PFSK-1 (cell line): ENCODE measurements at regions not wholly inside any gene's neighbourhood (a gene's known extent, or its start where the extent isn't known, plus 50 kb on each side); places are given as distances from the start of the nearest gene placed in this dataset.

Experiments used
- FOXP2 ChIP-seq: optimal IDR thresholded peaks from 2 replicates; pipeline ENCODE3; 2011; ENCODE audit warnings: borderline replicate concordance, control low read depth, inconsistent platforms; ENCODE audit not compliant: insufficient read depth; ENCODE audit errors: extremely low read length, extremely low read depth
- POLR2AphosphoS5 ChIP-seq: IDR thresholded peaks from 2 replicates; pipeline ENCODE4 v1.6.1; 2012; ENCODE audit warnings: low read depth, mild to moderate bottlenecking, control low read depth, low read length, moderate library complexity
- SIN3A ChIP-seq: IDR thresholded peaks from 2 replicates; pipeline ENCODE4 v1.6.1; 2012; ENCODE audit warnings: mild to moderate bottlenecking, low read length, moderate library complexity, borderline replicate concordance; ENCODE audit not compliant: insufficient read depth
- TAF1 ChIP-seq: IDR thresholded peaks from 2 replicates; pipeline ENCODE4 v1.6.1; 2012; ENCODE audit warnings: low read length, control low read depth, borderline replicate concordance; ENCODE audit not compliant: insufficient read depth
- TF ChIP-seq, protein P1 (sequence below), 2 experiments: IDR thresholded peaks; 2 replicates each; pipeline versions ENCODE4 v1.6.1 to v1.8.0; 2011 to 2012; ENCODE audit warnings: low read depth in 2 of 2, low read length in 2 of 2, control low read depth in 1 of 2, inconsistent platforms in 1 of 2, mild to moderate bottlenecking in 1 of 2, moderate library complexity in 1 of 2; ENCODE audit not compliant: insufficient read depth in 1 of 2

DNA sequence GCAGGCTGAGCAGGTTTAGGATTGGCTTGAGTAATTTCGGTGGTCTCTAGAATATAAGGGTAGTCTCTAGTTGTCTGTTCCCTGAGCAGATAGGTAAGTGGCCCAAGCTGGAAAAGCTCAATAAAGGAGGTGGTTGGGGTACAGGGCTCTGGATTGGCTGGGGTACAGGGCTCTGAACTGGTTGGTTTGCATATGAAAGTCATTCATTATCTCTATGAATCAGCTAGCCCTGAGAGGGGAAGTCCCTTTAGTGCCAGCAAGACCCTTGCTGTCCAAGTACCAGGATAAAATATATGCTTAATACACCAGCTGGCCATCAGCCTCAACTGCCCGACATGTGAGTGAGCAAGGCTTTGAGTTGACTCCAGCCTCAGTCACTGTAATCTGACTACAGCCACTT, 93.0 kb downstream of the ZBTB18 start:
- TF ChIP-seq POLR2AphosphoS5: no peak
- TF ChIP-seq TAF1: no peak
- TF ChIP-seq SIN3A: no peak
- no peak for TF ChIP-seq FOXP2
- TF ChIP-seq, protein P1, sequence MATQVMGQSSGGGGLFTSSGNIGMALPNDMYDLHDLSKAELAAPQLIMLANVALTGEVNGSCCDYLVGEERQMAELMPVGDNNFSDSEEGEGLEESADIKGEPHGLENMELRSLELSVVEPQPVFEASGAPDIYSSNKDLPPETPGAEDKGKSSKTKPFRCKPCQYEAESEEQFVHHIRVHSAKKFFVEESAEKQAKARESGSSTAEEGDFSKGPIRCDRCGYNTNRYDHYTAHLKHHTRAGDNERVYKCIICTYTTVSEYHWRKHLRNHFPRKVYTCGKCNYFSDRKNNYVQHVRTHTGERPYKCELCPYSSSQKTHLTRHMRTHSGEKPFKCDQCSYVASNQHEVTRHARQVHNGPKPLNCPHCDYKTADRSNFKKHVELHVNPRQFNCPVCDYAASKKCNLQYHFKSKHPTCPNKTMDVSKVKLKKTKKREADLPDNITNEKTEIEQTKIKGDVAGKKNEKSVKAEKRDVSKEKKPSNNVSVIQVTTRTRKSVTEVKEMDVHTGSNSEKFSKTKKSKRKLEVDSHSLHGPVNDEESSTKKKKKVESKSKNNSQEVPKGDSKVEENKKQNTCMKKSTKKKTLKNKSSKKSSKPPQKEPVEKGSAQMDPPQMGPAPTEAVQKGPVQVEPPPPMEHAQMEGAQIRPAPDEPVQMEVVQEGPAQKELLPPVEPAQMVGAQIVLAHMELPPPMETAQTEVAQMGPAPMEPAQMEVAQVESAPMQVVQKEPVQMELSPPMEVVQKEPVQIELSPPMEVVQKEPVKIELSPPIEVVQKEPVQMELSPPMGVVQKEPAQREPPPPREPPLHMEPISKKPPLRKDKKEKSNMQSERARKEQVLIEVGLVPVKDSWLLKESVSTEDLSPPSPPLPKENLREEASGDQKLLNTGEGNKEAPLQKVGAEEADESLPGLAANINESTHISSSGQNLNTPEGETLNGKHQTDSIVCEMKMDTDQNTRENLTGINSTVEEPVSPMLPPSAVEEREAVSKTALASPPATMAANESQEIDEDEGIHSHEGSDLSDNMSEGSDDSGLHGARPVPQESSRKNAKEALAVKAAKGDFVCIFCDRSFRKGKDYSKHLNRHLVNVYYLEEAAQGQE (IDR thresholded peaks at IDR 0.05; ENCODE audit: insufficient read depth in 1 of 2, low read depth in 2 of 2, low read length in 2 of 2): no peak

DNA sequence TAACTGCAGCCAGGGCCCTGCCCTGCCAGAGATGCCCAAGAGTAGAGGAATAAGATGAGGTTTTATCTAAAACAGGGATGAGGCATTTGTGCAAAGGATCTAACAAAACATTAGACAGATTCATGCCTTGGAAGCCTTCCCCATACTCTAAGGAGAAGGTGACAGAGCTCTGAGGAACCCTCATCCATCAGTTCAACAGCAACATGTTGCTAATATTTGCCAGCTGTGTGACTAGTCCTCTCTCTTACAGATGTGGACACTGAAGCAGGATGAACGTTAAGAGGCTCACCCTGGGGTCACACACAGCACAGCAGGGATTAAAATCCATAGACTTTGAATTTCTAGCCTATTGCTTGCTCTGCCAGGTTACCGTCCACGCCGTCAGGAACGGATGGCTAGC, 99.0 kb downstream of the ZBTB18 start:
- TF ChIP-seq, protein P1 (IDR thresholded peaks at IDR 0.05; ENCODE audit: insufficient read depth in 1 of 2, low read depth in 2 of 2, low read length in 2 of 2): no peak
- no peak for TF ChIP-seq TAF1

DNA sequence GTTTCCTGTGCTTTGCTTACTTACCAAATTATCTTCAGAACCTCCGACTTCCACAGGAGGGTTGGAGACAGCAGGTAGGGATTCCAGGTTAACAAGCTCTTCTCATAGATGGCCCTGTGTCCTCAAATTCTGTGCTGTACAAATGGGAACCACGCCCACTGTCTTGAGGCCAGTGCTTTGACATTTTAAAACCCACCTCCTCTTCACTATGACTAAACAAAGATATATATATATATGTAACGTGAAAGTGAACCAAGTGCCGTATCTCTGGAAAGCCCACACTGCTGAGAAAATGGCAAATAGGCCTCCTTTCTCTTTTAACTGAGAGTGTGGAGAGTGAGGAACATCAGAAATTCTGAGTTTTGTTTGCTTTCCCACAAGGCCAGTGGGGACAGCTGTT, 99.6 kb downstream of the ZBTB18 start:
- TF ChIP-seq, protein P1 (IDR thresholded peaks at IDR 0.05; ENCODE audit: insufficient read depth in 1 of 2, low read depth in 2 of 2, low read length in 2 of 2): no peak

DNA sequence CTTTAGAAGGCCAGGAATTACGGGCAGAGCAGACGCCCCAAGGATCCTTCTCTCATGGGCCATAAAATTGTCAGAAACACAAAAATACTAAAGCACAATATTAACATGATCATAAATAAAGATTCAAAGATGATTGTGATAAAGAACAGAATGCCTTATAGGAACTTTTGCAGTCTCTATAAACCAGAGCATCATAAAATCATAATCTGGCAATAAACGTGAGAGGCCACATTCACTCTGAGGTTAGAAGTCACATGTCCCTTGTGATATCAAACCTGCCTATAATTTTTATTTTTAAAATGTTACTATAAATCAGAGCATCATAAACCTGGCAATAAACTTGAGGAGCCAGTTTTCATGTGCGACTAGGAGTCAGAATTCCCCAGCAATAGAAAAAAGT, 100.5 kb downstream of the ZBTB18 start:
- TF ChIP-seq FOXP2 (no peak), SIN3A (no peak), POLR2AphosphoS5 (no peak), TAF1 (no peak)
- TF ChIP-seq, protein P1 (IDR thresholded peaks at IDR 0.05; ENCODE audit: insufficient read depth in 1 of 2, low read depth in 2 of 2, low read length in 2 of 2): no peak

DNA sequence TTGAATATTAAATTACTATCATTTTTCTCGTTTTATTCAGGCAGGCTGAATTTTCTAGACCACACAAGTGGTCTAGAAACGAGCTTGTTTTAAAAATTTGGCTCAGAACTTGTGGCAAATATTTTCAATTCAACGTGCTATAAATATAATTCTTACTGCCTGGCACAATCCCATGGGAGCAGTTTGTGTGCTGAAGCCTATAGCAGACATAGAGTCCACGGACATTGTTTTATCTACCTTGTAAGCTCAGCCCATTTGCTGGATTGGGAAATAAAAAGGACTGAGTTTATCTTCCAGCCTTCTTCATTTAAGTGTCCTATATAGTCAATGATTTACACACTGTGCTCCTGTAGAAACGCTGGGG, 103.4 kb downstream of the ZBTB18 start:
- TF ChIP-seq, protein P1 (IDR thresholded peaks at IDR 0.05; ENCODE audit: insufficient read depth in 1 of 2, low read depth in 2 of 2, low read length in 2 of 2): no peak
- TF ChIP-seq FOXP2 (no peak), SIN3A (no peak), POLR2AphosphoS5 (no peak), TAF1 (no peak)
